GM21528 (cell line): ENCODE measurements at regions not wholly inside any gene's neighbourhood (a gene's known extent, or its start where the extent isn't known, plus 50 kb on each side); places are given as distances from the start of the nearest gene placed in this dataset.

Experiments used
- ATAC-seq: cut with Tn5 transposase; IDR thresholded peaks from one replicate; pipeline ENCODE4 v1.9.1; 2021; ENCODE audit warnings: mild to moderate bottlenecking, moderate library complexity; ENCODE audit not compliant: unreplicated experiment, low FRiP score

- ATAC-seq, result no peak
Measured at GRCh38 chr10:3631701-3632330, 153.2 kb downstream of the KLF6 start.

- no peak for ATAC-seq
Measured at GRCh38 chr10:3631291-3631690, 153.7 kb downstream of the KLF6 start.

- ATAC-seq, result peak; percentile 70
Measured at GRCh38 chr10:3625959-3626751, 158.9 kb downstream of the KLF6 start.

GRCh38 chr10:3624367-3624766 is 160.6 kb downstream of the KLF6 start:
- no peak for ATAC-seq

- ATAC-seq, result peak; percentile 66
Measured at GRCh38 chr10:3623746-3624145, 161.3 kb downstream of the KLF6 start.

- peak; percentile 45 for ATAC-seq
Measured at GRCh38 chr10:3622845-3623621, 162.0 kb downstream of the KLF6 start.

- no peak for ATAC-seq
Measured at GRCh38 chr10:3622427-3622826, 162.6 kb downstream of the KLF6 start.

- ATAC-seq, result no peak
Measured at GRCh38 chr10:3620818-3621217, 164.2 kb downstream of the KLF6 start.

- no peak for ATAC-seq
Measured at GRCh38 chr10:3619241-3619640, 165.8 kb downstream of the KLF6 start.

GRCh38 chr10:3616880-3617279 is 168.1 kb downstream of the KLF6 start:
- no peak for ATAC-seq

GRCh38 chr10:3613318-3613717 is 171.7 kb downstream of the KLF6 start:
- ATAC-seq, result no peak

GRCh38 chr10:3612183-3613001 is 172.6 kb downstream of the KLF6 start:
- no peak for ATAC-seq

- ATAC-seq, result no peak
Measured at GRCh38 chr10:3606309-3606708, 178.7 kb downstream of the KLF6 start.

GRCh38 chr10:3605882-3606281 is 179.1 kb downstream of the KLF6 start:
- no peak for ATAC-seq

GRCh38 chr10:3595736-3596135 is 189.3 kb downstream of the KLF6 start:
- ATAC-seq, result no peak

GRCh38 chr10:3593611-3594010 is 191.4 kb downstream of the KLF6 start:
- no peak for ATAC-seq

GRCh38 chr10:3592424-3592823 is 192.6 kb downstream of the KLF6 start:
- no peak for ATAC-seq

- ATAC-seq, result no peak
Measured at GRCh38 chr10:3588816-3589215, 196.2 kb downstream of the KLF6 start.

- no peak for ATAC-seq
Measured at GRCh38 chr10:3588346-3588745, 196.7 kb downstream of the KLF6 start.

GRCh38 chr10:3584926-3585784 is 199.9 kb downstream of the KLF6 start:
- no peak for ATAC-seq
